ENCODE measurements at regions not wholly inside any gene's neighbourhood (a gene's known extent, or its start where the extent isn't known, plus 50 kb on each side); places are given as distances from the start of the nearest gene placed in this dataset.

DNA sequence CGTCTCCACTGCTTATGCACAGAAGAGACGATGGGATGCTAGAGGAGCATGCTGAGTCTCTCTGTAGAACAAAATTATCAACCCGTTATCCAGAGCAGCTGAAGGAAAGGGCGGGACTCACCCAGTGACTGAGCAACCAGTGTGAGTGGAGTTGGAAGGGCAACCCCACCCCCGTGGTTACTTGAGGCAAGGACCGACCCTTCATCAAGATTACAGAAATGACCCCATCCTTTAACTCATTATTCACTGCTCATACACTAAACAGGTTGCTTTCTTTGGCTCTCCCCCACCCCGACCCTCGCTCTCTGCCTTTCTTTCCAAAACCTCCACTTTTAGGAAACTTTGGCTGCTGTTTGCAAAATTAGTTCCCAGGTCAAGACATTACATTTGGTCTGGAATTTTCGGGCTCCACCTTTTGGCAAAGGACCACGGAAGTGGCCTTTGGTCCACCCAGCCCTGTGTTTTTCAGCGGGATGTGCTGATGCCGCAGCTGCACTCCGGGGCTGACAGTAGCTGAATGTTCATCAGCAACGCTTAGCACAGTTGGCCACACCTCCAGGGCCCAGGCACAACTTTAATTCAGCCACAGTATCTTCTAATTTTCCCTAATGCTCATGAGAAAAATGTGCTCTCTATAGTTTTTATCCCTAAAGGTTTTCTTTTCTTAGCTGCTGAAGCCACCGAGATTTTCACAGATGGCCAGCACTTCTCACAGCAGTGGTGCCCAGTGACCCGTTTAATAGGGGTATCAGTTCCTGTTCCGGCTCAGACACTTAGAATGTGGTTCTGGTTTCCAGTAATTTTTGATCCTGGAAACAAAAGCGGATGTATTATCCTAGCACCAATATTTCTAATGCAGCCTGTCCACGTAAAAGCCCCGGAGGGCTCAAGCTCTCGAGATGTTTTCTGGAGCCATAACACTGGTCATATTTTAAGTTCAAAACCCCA lies 103.6 kb upstream of the NXT1 start:
- no peak overlapping the region for H3K4me3 ChIP-seq (ENCODE audit: low read depth, poor library complexity, severe bottlenecking)
- TF ChIP-seq, protein P1, sequence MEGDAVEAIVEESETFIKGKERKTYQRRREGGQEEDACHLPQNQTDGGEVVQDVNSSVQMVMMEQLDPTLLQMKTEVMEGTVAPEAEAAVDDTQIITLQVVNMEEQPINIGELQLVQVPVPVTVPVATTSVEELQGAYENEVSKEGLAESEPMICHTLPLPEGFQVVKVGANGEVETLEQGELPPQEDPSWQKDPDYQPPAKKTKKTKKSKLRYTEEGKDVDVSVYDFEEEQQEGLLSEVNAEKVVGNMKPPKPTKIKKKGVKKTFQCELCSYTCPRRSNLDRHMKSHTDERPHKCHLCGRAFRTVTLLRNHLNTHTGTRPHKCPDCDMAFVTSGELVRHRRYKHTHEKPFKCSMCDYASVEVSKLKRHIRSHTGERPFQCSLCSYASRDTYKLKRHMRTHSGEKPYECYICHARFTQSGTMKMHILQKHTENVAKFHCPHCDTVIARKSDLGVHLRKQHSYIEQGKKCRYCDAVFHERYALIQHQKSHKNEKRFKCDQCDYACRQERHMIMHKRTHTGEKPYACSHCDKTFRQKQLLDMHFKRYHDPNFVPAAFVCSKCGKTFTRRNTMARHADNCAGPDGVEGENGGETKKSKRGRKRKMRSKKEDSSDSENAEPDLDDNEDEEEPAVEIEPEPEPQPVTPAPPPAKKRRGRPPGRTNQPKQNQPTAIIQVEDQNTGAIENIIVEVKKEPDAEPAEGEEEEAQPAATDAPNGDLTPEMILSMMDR (IDR thresholded peaks at IDR 0.05), result no peak
- no peak for TF ChIP-seq POLR2A (IDR thresholded peaks at IDR 0.05)
- intact Hi-C loops (cut with DNase I; ENCODE audit: low total_unique reads), result loop anchor here (5.0 kb wide), 1 partner anchor 395 kb away; no protein-coding TSS in a partner anchor
- WGBS, 2 donors, result 72 to 79% methylated on average over 21 of the region's 21 CpGs
- DNase-seq (ENCODE audit: low spot score in 2 of 2), result peak in 1 of 2 donors; percentile 78

DNA sequence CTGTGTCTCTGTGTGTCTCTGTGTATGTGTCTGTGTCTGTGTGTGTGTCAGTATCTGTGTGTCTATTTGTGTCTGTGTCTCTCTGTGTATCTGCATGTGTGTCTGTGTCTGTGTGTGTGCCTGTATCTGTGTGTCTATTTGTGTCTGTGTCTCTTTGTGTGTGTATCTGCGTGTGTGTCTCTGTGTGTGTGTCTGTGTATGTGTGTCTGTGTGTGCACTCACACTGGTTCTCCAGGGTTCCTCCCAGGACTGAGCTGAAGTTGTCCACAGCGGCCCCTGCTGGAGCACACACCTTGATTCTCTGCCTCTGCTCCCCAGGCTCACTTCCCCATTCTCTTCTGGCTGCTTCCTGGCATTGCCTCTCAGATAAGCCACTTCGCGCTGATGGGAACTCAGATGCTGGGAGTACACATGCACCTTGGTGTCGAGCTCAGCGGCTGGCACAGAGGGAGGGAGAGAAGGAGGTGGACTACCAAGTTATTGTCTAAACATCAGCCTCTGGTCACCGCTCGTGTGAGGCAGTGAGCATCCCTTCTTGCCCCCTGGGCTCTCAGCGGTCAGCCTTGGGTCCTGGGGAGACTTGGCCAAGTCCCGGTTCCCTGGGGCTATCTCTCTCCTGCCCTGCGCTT lies 104.9 kb upstream of the NXT1 start:
- 51 to 65% methylated on average over 11 of the region's 11 CpGs for WGBS, 2 donors
- intact Hi-C loops (cut with DNase I; ENCODE audit: low total_unique reads), result loop anchor here (5.0 kb wide), 1 partner anchor 393 kb away; no protein-coding TSS in a partner anchor

DNA sequence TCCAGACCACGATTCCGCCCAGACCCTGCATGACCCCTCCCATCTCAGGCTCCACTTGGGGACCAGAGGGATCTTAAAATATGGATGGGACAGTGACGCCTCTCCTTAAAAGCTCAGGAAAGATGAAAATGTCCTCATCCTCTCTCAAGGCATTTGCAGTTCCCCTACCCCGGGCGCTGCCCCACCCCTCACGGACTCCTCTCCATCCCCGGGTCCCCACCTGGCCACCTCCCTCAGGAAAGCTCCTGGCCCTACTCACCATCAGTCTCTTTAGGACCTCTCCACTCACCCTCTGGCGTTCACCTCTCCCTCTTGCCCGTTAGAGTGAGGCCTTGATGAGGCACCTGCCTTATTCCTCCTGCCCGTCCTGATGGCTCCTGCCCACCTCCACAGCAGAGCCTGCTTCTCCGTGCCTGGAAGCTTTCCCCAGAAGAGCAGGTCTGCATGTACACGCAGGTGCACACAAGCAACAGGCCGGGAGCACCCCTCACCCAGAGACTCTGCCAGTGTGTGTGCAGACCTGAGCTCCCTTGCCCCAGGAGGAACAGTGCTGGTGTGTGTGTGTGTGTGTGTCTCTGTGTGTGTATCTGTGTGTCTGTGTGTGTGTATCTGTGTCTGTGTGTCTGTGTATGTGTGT lies 105.6 kb upstream of the NXT1 start:
- TF ChIP-seq, protein P1 (IDR thresholded peaks at IDR 0.05), result no peak
- TF ChIP-seq POLR2A (IDR thresholded peaks at IDR 0.05), result no peak
- WGBS, 2 donors, result 81 to 83% methylated on average over 13 of the region's 13 CpGs
- intact Hi-C loops (cut with DNase I; ENCODE audit: low total_unique reads), result loop anchor here (5.0 kb wide), 1 partner anchor 393 kb away; no protein-coding TSS in a partner anchor
- DNase-seq (ENCODE audit: low spot score in 2 of 2), result peak; percentile 12 to 80
- no peak overlapping the region for H3K4me3 ChIP-seq (ENCODE audit: low read depth, poor library complexity, severe bottlenecking)

More for the DNA sequence above, 104.9 kb upstream of the NXT1 start:
- H3K4me3 ChIP-seq (ENCODE audit: low read depth, poor library complexity, severe bottlenecking), result no peak overlapping the region
- DNase-seq (ENCODE audit: low spot score in 2 of 2), result peak; percentile 30 to 92
- TF ChIP-seq, protein P1 (IDR thresholded peaks at IDR 0.05), result peak in 1 of 3 donors; percentile 9
- TF ChIP-seq POLR2A (IDR thresholded peaks at IDR 0.05), result no peak

DNA sequence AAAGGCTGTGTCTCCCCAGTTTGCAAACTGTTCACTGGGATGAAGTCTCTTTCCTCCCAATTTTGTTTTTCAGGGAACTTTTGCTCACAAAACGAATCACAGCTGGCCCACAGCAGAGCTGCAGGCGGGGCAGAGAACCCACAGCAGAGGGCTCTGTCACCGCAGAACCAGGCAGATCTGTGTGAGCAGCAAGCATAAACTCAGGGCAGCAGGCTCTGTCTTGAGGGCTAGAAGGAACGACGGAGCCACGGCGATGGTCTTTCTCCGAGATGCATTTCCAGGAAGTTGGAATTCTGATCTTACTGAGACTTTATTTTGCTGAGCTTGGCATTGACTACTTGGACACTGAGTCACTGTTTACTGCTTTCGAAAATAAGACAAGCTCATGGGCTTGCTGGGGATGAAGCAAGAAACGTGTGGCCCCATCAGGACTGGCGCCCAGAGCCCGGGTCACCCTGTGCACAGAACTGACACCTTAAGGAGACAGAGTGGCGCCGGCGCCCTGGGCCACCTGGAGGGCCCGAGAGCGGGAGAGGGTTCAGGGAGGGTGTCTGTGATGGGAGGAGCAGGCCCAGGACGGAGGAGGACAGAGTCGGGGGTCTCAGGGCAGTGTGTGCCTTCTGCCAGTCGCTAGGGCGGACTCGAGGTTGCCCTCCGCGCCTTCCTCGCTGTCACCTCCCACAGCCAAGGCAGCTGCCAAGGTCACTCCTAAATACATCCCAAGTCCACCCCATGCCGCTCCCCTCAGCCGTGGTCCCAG lies 106.3 kb upstream of the NXT1 start:
- intact Hi-C loops (cut with DNase I; ENCODE audit: low total_unique reads), result no loop called here
- DNase-seq (ENCODE audit: low spot score in 2 of 2), result peak; percentile 32 to 85
- 73 to 84% methylated on average over 22 to 27 of the region's 27 CpGs for WGBS, 2 donors
- H3K4me3 ChIP-seq (ENCODE audit: low read depth, poor library complexity, severe bottlenecking), result no peak overlapping the region
- no peak for TF ChIP-seq POLR2A (IDR thresholded peaks at IDR 0.05)
- TF ChIP-seq, protein P1 (IDR thresholded peaks at IDR 0.05), result no peak

DNA sequence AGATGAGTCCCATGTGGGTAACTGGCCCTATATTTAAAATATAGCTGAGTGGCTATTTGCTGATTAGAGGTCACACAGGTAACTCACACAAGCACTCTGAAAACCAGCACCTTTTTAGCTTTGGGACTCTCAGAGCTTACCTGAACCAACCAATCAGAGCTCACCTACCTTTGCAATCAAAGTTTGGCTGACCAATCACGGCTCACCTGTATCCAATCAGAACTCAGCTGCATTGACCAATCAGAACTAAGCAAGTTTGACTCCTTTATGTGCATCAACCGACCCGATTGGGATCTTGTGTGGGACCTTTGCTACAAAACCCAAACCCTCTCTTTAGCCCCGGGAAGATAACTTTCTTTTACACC lies 106.8 kb upstream of the NXT1 start:
- intact Hi-C loops (cut with DNase I; ENCODE audit: low total_unique reads), result no loop called here
- H3K4me3 ChIP-seq (ENCODE audit: low read depth, poor library complexity, severe bottlenecking), result no peak overlapping the region
- 76 to 90% methylated on average over 4 of the region's 4 CpGs for WGBS, 2 donors
- peak in 1 of 2 donors; percentile 6 for DNase-seq (ENCODE audit: low spot score in 2 of 2)
- no peak for TF ChIP-seq POLR2A (IDR thresholded peaks at IDR 0.05)
- TF ChIP-seq, protein P1 (IDR thresholded peaks at IDR 0.05), result no peak
